Limb (tissue), 2 donors: ENCODE measurements at regions not wholly inside any gene's neighbourhood (a gene's known extent, or its start where the extent isn't known, plus 50 kb on each side); places are given as distances from the start of the nearest gene placed in this dataset.
"Not testable (repeated sequence)": the region's sequence is repeated elsewhere in the genome, so short reads cannot be mapped to it uniquely, and the experiment has no call there.

Source experiments
- DNase-seq, 2 donors: peaks; one replicate each; pipeline ENCODE4 v3.0.0-alpha.2; 2016; ENCODE audit errors: extremely low spot score in 2 of 2

DNA sequence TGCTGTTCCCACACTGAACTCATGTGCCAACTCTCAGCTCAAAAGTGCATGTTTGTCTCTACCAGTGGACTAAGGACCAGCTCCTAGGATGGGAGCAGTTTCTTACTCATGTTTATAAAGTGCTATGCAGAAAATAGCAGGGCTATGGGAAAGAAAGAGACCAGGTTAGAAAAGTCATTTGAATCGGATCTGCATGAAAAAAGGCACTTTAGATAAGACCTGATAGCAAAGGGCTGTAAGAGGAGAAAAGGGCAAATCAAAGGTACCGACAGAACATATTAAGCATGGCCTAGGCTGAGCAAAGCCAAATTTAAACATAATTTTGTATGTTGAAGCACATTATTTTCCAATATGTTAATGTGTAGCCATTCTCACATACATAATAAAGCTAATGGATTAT, 362.3 kb upstream of the ZFP42 start:
- no peak for DNase-seq

DNA sequence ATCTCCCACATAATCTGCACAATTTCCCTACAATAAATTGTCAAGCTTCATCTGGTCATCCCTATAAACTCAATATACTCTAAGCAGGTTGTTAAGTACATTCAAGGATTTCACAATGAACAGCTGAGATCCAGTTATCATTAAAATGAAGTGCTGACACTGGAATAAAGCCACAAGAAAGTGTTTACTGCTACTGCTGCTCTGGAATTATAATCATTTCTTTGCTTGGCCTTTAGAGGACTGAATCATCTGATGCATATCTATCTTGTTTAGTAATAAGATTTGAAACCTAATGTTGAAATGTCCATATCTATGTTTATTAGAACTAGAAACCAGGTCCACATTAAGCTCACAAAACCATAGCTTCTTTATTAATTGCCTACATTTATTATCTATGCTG, 338.6 kb upstream of the ZFP42 start:
- DNase-seq: no peak

DNA sequence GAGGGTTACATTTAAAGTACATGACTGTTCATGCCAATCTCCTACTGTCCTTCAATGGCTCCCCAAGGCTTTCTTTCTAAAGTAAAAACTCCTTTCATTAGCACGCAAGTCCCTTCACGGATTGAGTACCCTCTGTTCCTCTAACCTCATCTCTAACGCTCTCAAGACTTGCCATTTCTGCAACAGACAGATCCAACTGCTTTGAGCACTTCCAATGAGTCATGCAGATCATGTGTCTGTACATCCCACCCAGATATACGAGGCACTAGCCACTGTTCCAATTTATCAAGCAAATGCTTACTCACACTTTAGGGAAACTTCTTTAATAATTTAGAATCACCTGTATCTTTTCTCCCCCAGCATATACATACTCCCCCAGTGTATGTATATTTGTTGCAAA, 332.5 kb upstream of the ZFP42 start:
- no peak for DNase-seq

DNA sequence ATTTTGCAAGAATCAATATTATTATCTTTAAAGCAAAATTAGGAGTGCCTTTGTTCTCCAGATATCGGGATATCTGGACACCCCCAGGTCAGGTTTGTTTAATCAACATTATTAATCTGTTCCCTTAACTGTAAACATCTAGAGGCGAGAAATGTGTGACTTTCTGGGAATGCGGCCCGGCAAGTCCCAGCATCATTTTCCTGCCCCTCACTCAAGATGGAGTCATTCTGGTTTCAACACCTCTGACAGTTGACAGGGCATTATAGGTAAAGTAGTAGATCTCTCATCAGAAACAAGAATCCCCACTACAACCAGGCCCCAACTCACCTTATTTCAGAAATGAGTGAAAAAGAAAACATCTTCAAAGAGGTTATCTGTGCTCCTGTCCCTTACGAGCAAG, 331.6 kb upstream of the ZFP42 start:
- no peak for DNase-seq

DNA sequence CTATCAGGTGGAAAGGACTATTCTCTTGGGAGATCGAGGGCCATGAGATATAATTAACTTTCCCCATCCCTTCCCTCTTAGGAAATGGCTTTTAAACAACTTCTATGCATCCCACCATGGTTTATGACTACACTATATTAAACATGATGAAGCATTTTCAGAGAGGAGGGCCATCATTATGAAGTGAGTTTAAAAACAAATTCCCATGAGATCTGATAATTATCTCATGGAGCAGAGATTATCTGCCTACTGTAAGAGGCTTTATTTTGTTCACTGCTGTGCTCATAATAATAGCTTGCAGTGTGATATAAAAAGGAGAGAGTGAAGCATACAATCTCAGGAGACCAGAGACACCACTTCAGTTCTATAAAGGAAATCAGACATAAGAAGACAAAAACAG, 330.5 kb upstream of the ZFP42 start:
- DNase-seq: no peak

DNA sequence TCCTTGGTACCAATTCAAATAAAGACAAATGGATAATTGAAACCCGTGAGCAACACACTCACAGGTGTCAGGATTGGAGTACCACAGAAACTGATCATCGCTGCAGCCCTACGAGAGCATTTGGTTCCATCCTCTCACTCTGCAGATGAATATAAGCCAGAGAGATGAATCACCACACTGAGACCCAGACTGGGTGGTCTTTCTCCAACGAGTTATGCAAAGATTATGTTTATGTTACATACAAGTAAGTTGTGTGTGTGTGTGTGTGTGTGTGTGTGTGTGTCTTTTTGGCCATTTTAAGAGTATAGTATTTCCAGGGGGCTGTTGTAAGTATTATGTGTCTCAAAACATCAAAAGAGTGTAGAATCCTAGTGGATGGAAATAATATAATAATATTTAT, 329.5 kb upstream of the ZFP42 start:
- DNase-seq: no peak

DNA sequence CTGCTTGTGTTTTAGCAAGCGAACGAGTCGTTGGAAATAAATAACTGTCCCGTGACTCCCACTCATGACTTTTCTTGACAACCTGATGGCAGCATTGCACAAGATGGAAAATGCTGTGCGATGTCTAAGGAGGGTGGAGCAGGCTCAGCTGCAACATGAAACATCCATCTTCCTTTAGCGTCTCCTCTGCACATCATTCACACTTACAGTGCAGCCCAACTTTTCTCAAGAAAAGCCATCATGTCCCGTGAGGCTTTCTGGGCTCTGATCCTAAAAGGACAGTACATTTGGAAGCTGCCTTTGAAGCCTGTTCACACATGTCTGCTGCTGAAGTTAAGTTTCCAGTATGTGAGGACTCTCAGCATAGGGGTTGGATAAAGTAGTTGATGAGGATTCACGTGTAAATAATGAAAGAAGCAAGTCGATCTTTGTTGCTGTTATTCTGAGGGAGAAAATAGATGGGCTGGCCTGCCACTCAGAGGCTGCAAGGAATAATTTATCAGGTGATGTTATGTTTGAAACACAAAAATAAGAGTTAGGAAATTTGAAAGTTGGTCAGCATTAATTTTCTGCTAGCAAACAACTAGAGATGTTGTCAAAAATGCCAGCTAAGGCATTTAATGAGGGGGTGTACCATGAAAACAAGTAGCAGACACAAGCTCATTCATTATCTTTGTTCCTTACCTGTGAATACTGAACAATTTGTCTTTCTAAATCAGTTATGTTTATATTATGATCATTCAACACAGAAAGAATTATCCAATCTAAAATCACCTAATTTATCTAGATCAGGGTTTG, 328.7 kb upstream of the ZFP42 start:
- DNase-seq: peak; percentile 41 to 57

DNA sequence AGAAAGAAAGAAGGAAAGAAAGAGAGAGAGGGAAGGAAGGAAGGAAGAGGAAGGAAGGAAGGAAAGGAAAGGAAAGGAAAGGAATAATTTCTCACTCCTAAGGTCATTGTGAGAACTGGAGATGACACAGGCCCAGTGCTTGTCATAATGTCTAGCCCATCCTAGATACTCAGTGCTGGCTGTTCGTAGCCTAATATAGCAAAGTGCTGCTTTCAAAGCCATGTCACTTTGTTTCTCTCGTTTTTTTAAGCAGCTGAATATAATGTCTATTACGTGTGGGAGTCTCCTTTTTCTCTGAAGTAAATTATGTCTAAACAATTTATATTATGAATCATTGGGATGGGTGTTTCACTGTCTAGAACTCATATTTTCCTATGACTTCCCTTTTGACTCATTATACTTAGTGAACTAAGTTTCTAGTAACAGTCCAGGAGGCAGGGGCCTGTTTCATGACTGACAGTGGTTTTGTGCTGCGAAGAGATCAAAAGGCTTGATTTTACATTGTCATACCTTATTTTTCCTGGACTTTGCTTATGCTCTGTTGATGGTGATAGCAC, 327.0 kb upstream of the ZFP42 start:
- no peak for DNase-seq

DNA sequence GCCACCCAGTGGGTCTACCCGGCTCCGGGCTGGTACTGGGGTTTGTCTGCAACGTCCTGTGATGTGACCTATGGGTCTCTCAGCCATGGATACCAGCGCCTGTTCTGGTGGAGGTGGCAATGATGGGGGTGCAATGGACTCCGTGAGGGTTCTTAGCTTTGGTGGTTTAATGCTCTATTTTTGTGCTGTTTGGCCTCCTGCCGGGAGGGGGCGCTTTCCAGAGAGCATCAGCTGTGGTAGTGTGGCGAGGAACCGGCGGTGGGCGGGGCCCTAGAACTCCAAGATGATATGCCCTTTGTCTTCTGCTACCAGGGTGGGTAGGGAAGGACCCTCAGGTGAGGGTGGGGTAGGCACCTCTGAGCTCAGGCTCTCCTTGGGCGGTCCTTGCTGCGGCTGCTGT, 324.1 kb upstream of the ZFP42 start:
- DNase-seq: not testable (repeated sequence)

DNA sequence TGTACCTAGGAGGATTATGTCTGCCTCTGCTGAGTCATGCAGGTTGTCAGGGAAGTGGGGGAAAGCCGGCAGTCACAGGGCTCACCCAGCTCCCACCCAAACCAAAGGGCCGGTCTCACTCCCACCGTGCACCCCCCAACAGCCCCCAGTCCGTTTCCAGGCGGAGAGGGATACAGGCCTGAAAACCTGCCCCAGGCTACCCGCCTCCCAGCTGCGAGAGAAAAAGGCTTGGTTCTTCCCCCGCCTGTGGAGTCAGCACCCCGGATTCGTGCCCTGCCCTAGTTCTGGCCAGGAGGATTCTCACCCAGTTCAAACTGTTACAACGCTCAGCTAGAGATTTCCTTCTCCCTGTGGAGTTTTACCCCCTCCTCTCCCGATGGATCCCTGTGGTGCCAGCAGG, 323.6 kb upstream of the ZFP42 start:
- not testable (repeated sequence) for DNase-seq

DNA sequence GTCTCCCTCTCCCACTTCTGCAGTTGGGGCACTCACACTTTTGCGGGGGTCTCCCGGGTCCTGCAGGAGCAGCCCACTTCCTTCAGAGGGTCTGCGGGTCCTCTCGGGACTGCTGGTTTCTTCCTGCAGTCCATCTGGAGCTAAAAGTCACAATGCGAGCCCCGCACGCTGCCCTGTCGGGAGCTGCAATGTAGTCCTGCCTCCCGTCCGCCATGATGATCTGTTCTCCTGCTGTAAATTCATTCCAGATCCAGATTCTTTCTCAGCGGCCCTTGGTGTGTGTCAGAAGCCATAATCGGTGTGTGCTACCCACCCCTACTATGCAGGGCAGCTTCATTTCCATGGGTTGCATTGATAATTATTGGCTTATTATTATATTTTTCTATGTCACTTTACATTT, 323.0 kb upstream of the ZFP42 start:
- DNase-seq: not testable (repeated sequence)

DNA sequence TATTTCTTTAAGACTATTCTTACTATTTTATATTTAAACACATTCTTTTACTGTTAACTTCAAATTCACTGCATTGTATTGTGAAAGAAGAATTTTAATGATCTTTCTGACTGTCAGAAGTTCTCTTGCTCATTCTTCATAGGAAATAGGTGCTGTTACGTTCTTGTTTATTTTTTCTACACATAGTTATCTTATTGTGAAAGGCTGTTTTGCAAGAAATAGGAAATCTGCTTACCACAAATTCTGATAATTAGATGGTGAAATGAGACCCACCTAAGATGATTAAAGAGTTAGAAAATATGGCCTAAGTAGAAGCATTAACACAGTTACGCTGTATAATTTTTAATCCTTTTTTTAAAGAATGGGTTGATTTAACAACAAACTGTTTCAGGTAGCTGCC, 316.1 kb upstream of the ZFP42 start:
- no peak for DNase-seq

DNA sequence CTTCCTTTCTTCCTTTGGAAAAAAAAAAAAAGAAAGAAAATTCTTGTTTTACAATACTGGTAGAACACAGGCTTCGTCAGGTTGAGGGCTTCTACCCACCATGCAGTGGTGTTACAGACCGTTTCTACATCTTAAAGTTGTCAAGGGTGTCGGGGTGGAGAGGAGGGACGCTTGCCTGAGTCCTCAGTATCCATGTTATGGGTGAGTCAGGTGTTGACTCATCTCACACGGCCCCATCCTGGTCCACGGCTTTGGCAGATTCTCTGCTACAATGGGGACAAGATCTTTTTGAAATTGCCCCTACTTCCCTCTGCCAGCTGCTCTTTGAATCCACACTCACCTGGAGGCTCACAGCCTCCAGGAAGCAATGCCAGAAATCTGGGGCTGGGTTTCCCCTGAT, 310.3 kb upstream of the ZFP42 start:
- no peak for DNase-seq

DNA sequence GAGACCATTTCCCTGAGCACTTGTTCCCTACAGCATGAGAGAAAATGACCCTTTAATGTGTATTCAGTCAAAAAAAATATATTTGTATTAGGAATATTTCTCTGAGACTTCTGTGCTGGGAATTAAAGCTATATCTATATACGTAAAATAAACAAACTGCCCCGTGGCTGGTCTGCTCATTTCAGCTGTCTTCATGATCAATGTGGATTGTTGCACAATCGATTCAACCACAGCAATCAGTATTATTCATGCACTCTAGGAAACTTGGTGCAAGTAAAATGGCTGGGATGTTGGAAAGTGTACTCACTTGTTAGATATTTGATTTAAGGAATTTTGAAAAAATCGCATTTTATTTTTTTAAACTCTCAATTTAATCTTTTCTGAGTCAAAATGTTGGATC, 307.9 kb upstream of the ZFP42 start:
- no peak for DNase-seq

DNA sequence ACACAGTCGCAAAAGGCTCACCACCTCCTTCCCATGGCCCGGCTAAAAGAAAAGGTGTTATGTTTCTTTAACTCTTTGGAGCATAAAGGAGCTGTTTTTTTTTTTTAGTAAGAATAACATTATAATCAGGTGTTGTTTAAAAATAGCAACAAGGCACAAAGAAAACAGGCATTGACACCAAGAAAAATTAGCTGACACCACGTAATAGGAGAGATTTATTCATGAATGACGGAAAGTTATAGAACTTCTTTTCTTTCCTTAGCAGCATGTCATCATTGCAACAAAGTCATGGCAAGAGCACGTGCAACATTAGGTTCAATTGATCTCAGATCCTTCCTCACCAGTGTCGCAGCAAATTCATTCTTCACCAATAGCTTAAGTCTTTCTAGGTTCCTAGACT, 302.9 kb upstream of the ZFP42 start:
- no peak for DNase-seq

DNA sequence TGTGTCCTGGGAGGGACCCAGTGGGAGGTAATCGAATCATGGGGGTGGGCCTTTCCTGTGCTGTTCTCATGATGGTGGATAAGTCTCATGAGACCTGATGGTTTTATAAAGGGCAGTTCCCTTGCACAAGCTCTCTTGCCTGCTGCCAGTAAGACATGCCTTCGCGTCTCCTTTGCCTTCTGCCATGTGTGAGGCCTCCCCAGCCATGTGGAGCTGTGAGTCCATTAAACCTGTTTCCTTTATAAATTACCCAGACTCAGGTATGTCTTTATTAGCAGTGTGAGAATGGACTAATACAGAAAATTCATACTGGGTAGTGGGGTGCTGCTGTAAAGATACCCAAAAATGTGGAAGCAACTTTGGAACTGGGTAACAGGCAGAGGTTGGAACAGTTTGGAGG, 300.0 kb upstream of the ZFP42 start:
- not testable (repeated sequence) for DNase-seq

DNA sequence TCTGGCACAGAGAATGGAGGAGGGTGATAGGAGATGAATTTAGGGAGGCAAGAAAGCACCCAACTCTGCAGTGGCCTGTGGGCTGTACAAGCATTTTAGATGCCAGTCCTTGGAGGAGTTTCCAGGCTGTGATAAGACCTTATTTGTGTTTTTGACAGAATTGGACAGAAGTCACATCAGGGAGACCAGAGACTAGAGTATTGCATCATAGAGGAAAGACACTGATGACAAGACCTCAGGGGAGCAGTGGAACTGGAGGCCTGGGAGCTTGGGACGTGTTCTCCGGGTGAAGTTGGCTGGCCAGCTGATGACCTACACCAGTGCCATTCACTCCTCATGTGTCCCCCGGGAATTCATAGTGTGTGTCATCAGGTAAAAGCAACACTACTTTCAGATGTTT, 284.0 kb upstream of the ZFP42 start:
- DNase-seq: no peak

DNA sequence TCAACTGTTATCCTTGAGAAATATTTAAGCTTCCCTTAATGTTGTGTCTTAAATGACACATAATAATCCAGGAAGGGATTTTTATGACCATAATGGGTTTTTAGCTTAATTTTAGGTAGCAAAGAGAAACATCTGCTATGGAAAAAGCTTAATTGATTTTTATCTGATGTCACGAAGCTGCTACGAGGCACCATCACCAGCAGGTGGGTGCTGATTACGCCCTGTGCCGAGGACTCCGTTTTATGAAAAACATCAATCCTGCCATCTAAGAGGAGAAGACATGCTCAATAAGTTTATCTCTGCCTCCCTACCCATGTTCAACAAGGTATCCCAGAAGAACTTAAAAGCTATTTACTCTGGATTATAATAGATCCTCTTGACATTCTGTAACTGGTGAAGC, 280.6 kb upstream of the ZFP42 start:
- no peak for DNase-seq

DNA sequence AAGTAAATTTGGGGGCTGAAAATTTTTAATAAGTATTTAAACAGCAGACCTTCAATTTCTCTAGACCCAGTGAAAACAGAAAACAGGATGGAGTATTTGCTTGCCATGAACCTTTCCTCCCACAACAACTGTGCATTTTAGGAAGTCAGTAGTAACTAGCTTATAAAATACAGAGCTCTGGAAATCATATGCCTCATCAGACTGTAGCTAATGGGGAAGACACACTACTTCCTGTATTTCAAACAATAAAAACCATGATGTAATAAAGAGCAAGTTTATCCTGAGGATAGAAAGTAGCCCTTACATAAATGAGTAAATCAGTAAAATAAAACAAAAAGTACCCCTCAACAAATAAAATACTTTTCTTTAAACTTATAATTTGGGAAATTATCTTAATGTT, 280.1 kb upstream of the ZFP42 start:
- DNase-seq: no peak

DNA sequence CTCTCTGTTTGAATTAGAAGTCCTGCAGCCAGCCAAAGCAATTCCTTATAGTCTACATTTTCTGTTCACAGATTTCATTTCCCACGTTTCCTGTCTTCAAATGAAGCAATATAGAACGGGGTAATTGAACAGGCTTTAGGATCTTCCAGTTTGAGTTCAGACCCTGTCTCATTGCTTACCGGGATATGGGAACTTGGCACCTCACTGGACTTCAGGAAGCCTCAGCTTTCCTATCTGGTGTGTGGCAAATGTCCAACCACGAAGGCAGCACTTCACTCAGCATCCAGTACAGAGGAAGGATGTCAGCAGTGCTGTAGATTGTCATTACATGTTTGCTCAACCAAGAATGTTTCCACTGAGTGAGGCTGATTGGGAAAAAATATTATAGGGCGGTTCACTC, 271.1 kb upstream of the ZFP42 start:
- peak in 1 of 2 donors; percentile 47 for DNase-seq

DNA sequence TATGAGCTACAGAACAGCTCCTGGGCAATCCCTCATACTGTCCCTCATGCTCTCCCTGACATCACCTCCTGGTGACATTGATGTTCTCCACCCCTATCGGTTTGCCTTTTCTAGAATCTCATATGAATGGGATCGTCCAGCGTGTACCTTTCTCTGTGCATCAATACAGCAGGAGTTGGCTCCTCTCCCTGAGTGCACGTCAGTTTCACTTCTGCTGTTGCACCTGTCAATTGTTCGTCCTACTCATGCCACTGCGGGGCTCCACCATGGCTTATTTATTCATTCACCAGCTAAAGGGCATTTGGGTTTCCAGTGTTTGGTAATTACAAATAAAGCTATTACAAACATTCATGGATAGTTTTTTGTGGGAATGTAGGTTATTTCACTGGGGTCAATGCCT, 269.1 kb upstream of the ZFP42 start:
- DNase-seq: no peak

DNA sequence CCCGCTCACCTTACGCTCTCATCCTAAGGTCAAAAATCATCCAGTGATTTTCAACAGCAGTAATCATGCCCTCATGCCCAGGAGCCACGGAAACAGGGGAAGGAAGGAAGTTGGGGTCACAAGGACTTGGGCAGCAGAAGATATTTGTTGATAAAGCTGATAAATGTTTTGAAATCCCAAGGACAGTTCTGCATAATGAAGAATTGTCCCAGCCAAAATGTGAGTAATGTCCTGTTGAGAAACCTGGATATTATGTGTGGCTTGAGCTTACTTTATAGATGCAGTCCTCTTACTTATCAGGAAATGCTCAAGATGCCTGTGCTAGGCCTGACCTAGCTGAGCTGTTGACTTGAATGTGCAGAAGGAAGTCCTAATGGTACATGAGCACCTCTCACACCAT, 263.0 kb upstream of the ZFP42 start:
- DNase-seq: no peak

DNA sequence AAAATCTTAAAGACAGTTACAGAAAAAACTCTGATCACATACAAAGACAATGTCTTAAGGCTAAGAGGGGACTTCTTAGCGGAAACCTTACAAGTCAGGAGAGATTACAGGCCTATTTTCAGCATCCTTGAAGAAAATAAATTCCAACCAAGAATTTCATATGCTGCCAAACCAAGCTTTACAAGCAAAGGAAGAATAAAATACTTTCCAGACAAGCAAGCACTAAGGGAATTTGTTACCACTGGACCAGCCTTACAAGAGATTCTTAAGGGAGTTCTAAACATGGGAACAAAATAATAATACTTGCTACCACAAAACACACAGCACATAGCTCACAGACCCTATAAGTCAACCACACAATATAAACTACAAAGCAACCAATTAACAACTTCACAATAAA, 255.8 kb upstream of the ZFP42 start:
- DNase-seq: no peak

DNA sequence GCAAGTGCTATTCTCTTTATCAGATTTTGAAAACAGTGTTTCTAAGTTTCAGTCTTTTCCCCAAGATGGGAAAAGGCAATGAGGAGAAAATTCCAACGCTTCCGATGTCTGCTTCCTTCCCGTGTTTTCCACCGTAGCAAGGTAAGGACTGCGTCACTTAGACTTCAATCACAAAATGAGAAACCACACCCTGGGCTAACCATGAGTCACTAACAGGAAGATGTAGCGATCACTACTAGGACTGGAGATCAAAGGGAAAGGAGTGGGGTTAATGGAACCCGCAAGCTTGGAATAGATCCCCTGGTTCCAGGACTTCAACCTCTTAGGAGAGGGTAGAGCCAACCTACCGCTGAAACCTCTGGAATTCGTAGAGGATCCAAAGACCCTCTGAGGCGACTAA, 250.7 kb upstream of the ZFP42 start:
- DNase-seq: no peak
